Spinal cord (tissue), 9 donors: ENCODE measurements at regions not wholly inside any gene's neighbourhood (a gene's known extent, or its start where the extent isn't known, plus 50 kb on each side); places are given as distances from the start of the nearest gene placed in this dataset.
"Not testable (repeated sequence)": the region's sequence is repeated elsewhere in the genome, so short reads cannot be mapped to it uniquely, and the experiment has no call there.

Source experiments
- DNase-seq, 6 donors: peaks; one replicate each; pipeline versions ENCODE4 v3.0.0 to v3.0.0-alpha.2; 2013 to 2015; ENCODE audit warnings: low spot score in 6 of 6, low read depth in 4 of 6
- H3K27ac ChIP-seq: one replicate; pipeline ENCODE4 v1.5.1; 2013; ENCODE audit warnings: low read depth, low read length, control low read depth
- H3K27me3 ChIP-seq: one replicate; pipeline ENCODE4 v1.6.1; 2013; ENCODE audit warnings: low read length; ENCODE audit not compliant: control insufficient read depth, insufficient read depth
- H3K36me3 ChIP-seq: one replicate; pipeline ENCODE4 v1.6.1; 2013; ENCODE audit warnings: low read length; ENCODE audit not compliant: control insufficient read depth, insufficient read depth
- H3K4me1 ChIP-seq: one replicate; pipeline ENCODE4 v1.6.1; 2013; ENCODE audit warnings: low read length; ENCODE audit not compliant: control insufficient read depth, insufficient read depth
- H3K4me3 ChIP-seq: one replicate; pipeline ENCODE4 v1.5.1; 2013; ENCODE audit warnings: low read depth, low read length, control low read depth
- H3K9me3 ChIP-seq: one replicate; pipeline ENCODE4 v1.6.1; 2013; ENCODE audit warnings: low read length; ENCODE audit not compliant: control insufficient read depth, insufficient read depth
- WGBS: methylation state at CpG from one replicate; pipeline ENCODE4 v1.1.5; 2013; ENCODE audit warnings: missing lambda C conversion rate; ENCODE audit not compliant: insufficient coverage; 5-methylcytosine and 5-hydroxymethylcytosine counted together
- donor health status: healthy.

GRCh38 chr16:60605652-60606051, 1430.6 kb downstream of the CDH8 start:
- H3K4me1 ChIP-seq, H3K27ac ChIP-seq, H3K9me3 ChIP-seq, H3K4me3 ChIP-seq, H3K27me3 ChIP-seq, H3K36me3 ChIP-seq, DNase-seq: not testable (repeated sequence)
- WGBS, result 100% methylated on average over 1 of the region's 3 CpGs

GRCh38 chr16:60605176-60605575, 1431.1 kb downstream of the CDH8 start:
- Histone ChIP-seq H3K27ac (no peak overlapping the region), H3K9me3 (no peaks in the 10 kb centered on the region), H3K4me3 (no peak overlapping the region), H3K36me3 (no peaks in the 10 kb centered on the region), H3K27me3 (no peaks in the 10 kb centered on the region), H3K4me1 (no peaks in the 10 kb centered on the region)
- no peak for DNase-seq
- 100% methylated on average over 1 of the region's 3 CpGs for WGBS

GRCh38 chr16:60586493-60586892, 1449.7 kb downstream of the CDH8 start:
- H3K4me3 ChIP-seq, result no peak overlapping the region
- H3K9me3 ChIP-seq, result no peaks in the 10 kb centered on the region
- H3K4me1 ChIP-seq, result no peaks in the 10 kb centered on the region
- 13% methylated on average over 1 of the region's 2 CpGs for WGBS
- DNase-seq, result no peak
- H3K27me3 ChIP-seq, result no peaks in the 10 kb centered on the region
- no peaks in the 10 kb centered on the region for H3K36me3 ChIP-seq
- no peak overlapping the region for H3K27ac ChIP-seq

GRCh38 chr16:60582528-60582927, 1453.7 kb downstream of the CDH8 start:
- H3K9me3 ChIP-seq, result no peaks in the 10 kb centered on the region
- H3K4me1 ChIP-seq, result no peaks in the 10 kb centered on the region
- DNase-seq, result no peak
- H3K27me3 ChIP-seq, result no peaks in the 10 kb centered on the region
- no CpG with 5 or more reads among the region's 4 CpGs for WGBS
- no peak overlapping the region for H3K4me3 ChIP-seq
- no peaks in the 10 kb centered on the region for H3K36me3 ChIP-seq
- H3K27ac ChIP-seq, result no peak overlapping the region

- no peaks in the 10 kb centered on the region for H3K4me1 ChIP-seq
- H3K9me3 ChIP-seq, result peaks cover 3% of the 10 kb centered on the region
- no peak for DNase-seq
- no peak overlapping the region for H3K4me3 ChIP-seq
- no peaks in the 10 kb centered on the region for H3K36me3 ChIP-seq
- no peak overlapping the region for H3K27ac ChIP-seq
- H3K27me3 ChIP-seq, result no peaks in the 10 kb centered on the region
Observed at GRCh38 chr16:60566901-60567300, 1469.3 kb downstream of the CDH8 start.

GRCh38 chr16:60564588-60564987, 1471.7 kb downstream of the CDH8 start:
- Histone ChIP-seq H3K27me3 (no peaks in the 10 kb centered on the region), H3K4me3 (no peak overlapping the region), H3K36me3 (no peaks in the 10 kb centered on the region), H3K27ac (no peak overlapping the region), H3K4me1 (no peaks in the 10 kb centered on the region), H3K9me3 (peaks cover 3% of the 10 kb centered on the region)
- no peak for DNase-seq
- WGBS, result no CpG with 5 or more reads among the region's 2 CpGs

GRCh38 chr16:60563166-60563565, 1473.1 kb downstream of the CDH8 start:
- DNase-seq, result peak in 2 of 6 donors; percentile 27 to 60
- H3K27me3 ChIP-seq, result no peaks in the 10 kb centered on the region
- no peaks in the 10 kb centered on the region for H3K9me3 ChIP-seq
- H3K36me3 ChIP-seq, result no peaks in the 10 kb centered on the region
- no peak overlapping the region for H3K27ac ChIP-seq
- no peak overlapping the region for H3K4me3 ChIP-seq
- no peaks in the 10 kb centered on the region for H3K4me1 ChIP-seq

- H3K9me3 ChIP-seq, result no peaks in the 10 kb centered on the region
- H3K36me3 ChIP-seq, result no peaks in the 10 kb centered on the region
- H3K27ac ChIP-seq, result no peak overlapping the region
- no peaks in the 10 kb centered on the region for H3K4me1 ChIP-seq
- H3K4me3 ChIP-seq, result no peak overlapping the region
- no CpG with 5 or more reads among the region's 1 CpG for WGBS
- no peak for DNase-seq
- no peaks in the 10 kb centered on the region for H3K27me3 ChIP-seq
Observed at GRCh38 chr16:60558936-60559335, 1477.3 kb downstream of the CDH8 start.

GRCh38 chr16:60553090-60553757, 1483.0 kb downstream of the CDH8 start:
- 60% methylated on average over 1 of the region's 3 CpGs for WGBS
- Histone ChIP-seq H3K4me3 (no peak overlapping the region), H3K9me3 (peaks cover 2% of the 10 kb centered on the region), H3K27ac (no peak overlapping the region), H3K4me1 (no peaks in the 10 kb centered on the region), H3K36me3 (no peaks in the 10 kb centered on the region), H3K27me3 (no peaks in the 10 kb centered on the region)
- DNase-seq, result no peak

- Histone ChIP-seq H3K4me3 (no peak overlapping the region), H3K36me3 (no peaks in the 10 kb centered on the region), H3K27ac (no peak overlapping the region), H3K9me3 (no peaks in the 10 kb centered on the region), H3K27me3 (no peaks in the 10 kb centered on the region), H3K4me1 (no peaks in the 10 kb centered on the region)
- WGBS, result 60% methylated on average over 1 of the region's 1 CpG
- DNase-seq, result peak in 2 of 6 donors; percentile 49 to 85
Observed at GRCh38 chr16:60541535-60541934, 1494.7 kb downstream of the CDH8 start.
